GM19025 (cell line): ENCODE measurements at regions not wholly inside any gene's neighbourhood (a gene's known extent, or its start where the extent isn't known, plus 50 kb on each side); places are given as distances from the start of the nearest gene placed in this dataset.

Source experiments
- ATAC-seq: cut with Tn5 transposase; IDR thresholded peaks from one replicate; pipeline ENCODE4 v1.9.1; 2021; ENCODE audit warnings: mild to moderate bottlenecking, low read depth, moderate library complexity; ENCODE audit not compliant: unreplicated experiment

- no peak for ATAC-seq
Measured at GRCh38 chr10:1882728-1883127, 145.4 kb upstream of the ADARB2 start.

GRCh38 chr10:1882180-1882579, 144.9 kb upstream of the ADARB2 start:
- no peak for ATAC-seq

DNA sequence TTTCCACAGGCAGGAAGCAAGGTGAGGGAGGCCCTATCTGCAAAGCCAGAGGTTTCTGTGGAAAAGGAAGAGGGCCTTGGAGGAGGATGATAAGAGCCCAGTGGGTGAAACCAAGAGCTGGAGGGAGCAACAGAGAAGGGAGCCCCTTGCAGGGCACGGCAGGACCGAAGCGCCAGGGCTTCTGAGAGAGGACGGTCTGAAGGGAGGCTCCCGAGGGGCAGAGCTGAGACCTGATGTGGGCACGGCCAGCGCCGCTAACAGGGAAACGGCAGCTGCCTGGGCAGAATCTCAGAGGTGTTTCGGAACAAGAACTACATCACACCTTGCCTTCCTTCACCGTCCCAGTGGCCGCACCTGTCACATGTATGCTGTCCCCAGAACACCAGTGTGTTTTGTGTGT, 144.3 kb upstream of the ADARB2 start:
- no peak for ATAC-seq

- no peak for ATAC-seq
Measured at GRCh38 chr10:1874533-1874932, 137.2 kb upstream of the ADARB2 start.

DNA sequence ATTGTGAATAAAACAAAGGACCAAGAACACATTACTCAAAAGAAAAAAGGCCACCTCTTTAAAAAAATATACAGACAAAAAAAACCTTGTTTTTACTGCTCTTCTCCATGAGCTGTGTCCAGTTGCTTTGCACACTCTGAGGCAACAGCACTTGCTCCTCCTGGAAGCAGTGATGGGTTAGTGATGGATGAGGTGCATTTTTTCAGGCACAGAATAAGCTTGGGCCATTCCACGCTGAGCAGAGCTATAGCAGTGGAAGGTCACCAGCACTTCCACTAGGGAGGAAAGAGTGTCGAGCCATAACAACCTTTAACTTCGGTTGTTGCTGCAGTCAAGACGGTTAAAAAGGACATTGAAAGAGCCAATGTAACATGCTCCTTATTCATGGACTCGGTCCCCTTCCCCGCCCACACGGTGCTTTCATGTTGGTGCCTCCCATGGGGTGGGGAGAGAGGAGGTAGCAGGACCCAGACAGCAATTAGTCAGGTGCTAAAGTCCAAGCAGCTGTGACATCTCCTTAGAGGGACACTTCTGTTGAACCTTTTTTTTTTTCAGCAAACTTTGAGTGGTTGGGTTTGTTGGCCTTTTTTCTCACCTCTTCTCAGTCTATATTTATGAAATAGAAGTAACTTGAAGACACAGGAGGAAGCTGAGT, 136.5 kb upstream of the ADARB2 start:
- no peak for ATAC-seq

GRCh38 chr10:1872151-1872726, 134.9 kb upstream of the ADARB2 start:
- ATAC-seq = no peak

GRCh38 chr10:1870491-1870890, 133.2 kb upstream of the ADARB2 start:
- no peak for ATAC-seq

DNA sequence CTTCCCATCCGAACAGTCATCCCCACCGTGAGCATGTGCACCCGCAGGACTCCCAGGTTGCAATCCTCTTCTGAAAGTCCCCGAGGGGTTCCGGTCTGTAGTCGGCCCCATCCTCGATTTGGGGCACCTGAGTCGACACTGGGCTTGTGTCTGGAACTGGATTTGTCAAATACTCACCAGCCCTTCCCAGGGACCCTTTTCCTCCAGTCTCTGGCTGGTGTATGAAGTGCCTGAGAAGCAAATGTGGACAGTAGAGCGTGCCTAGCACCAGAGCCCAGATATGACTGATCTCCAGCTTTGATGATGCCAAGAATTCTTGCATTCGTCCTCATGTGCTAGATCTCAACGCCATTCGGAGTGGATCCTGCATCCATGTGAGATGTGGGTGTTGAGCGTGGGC, 132.5 kb upstream of the ADARB2 start:
- ATAC-seq = no peak

DNA sequence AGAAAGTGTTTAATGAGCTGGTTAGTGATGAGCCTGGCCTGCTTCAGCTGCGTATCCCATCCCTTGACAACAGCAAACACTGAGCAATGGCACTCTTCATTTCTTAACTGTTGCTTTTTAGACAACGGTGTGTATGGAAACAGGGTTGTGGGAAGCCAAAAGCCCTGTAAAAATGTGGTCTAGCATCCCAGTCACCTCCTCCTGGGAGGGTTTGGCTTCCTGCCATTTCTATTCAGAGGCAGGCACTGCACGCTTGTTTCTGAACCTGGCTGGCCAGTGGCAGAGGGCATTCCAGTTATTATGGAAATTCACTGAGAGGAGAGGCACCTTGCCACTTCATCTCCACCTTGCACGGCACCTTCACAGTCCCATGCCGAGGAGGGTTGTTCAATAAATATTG, 123.0 kb upstream of the ADARB2 start:
- ATAC-seq = no peak

DNA sequence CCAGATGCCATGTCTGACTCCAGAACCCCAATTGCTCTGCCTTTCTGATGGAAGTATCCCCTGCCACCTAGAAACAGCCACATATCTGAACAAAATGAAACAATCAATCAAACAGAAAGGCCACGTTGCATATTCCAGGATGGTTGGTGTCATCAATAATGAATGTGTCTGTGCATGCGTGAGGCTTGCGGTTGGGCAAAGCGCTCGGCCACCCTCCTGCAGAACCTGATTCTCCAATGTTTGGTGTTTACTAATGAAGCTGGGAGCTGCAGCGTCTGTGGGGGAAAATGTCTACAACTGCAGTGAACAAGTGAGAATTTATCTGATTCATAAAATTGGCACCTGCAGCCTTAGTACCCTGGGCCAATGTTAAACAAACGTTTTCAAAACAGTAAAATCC, 121.2 kb upstream of the ADARB2 start:
- ATAC-seq = no peak

DNA sequence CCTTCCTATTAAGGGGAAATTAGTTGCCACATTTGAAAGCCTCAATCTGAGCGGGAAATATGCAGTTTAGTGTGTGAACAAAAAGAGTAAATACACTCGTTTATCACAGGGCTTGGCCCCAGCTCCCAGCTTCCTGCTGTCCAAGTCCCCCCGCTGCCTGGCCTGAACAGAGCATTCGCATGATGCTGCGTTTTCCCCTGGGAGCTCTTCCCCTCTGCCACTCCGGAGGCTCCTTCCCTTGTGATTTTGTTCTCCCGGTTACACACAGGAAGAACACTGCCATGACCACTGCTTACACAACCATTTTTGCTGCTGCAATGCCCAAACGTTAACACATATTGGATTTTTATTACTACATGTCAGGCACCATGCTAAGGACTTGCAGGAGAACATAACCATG, 120.7 kb upstream of the ADARB2 start:
- ATAC-seq = no peak

- ATAC-seq = no peak
Measured at GRCh38 chr10:1855911-1856310, 118.6 kb upstream of the ADARB2 start.

- ATAC-seq = no peak
Measured at GRCh38 chr10:1854271-1854670, 116.9 kb upstream of the ADARB2 start.

GRCh38 chr10:1853801-1854200, 116.5 kb upstream of the ADARB2 start:
- no peak for ATAC-seq

DNA sequence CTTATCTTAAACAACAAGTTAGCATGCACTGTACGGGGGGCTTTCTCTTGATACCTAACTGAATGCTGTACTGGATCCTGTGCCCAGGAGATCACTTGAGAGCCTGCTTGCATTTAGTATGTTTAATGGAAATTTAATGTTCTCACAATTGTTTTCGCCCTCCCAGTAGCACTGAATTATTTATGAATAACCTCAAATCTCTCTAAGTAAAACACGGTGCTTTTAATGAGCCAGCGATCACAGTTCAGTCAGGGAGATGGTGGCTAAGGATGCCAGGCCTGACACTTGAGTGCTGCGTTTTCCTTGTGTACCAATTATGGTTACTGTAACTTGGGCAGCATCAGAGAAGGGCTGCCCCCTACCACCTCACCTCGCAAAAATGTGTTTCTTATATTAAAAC, 115.5 kb upstream of the ADARB2 start:
- no peak for ATAC-seq

- ATAC-seq = no peak
Measured at GRCh38 chr10:1851762-1852161, 114.4 kb upstream of the ADARB2 start.

DNA sequence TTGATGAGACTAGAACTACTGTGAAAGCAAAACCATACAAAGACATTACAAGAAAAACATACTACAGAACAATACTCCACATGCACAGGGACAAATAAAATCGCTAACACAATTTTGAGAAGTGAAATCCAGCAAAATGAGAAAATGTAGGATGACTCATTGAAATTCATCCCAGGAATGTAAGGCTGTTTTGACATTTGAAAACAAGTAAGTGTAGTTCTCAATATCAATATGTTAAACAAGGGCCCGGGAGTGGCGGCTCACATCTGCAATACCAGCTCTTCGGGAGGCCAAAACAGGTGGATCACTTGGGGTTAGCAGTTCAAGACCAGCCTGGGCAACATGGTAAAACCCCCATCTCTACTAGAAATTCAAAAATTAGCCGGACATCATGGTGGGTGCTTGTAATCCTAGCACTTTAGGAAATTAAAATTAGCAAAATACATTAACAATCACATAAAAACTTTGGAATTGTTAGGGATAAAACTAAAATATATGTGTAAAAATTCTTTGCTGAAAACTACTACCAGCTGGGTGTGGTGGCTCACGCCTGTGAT, 113.7 kb upstream of the ADARB2 start:
- no peak for ATAC-seq

- no peak for ATAC-seq
Measured at GRCh38 chr10:1847361-1847760, 110.0 kb upstream of the ADARB2 start.

DNA sequence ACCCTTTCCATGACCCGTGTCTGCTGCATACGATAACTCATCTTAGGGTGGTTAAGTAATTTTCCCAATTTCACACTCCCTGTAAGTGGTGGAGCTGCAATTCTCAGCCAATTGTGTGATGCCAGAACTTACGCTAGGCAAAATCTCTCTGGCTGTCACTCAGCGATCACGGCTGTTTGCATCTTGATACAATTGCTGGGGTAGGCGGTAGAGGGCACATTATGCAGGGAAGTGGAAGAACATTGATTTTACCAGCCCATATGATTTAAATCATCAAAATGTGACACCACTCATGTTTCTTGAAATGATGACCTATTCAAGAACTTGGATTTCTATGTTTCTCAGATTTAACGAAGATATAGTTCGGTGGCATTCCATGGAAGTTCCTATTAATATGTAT, 108.7 kb upstream of the ADARB2 start:
- no peak for ATAC-seq

DNA sequence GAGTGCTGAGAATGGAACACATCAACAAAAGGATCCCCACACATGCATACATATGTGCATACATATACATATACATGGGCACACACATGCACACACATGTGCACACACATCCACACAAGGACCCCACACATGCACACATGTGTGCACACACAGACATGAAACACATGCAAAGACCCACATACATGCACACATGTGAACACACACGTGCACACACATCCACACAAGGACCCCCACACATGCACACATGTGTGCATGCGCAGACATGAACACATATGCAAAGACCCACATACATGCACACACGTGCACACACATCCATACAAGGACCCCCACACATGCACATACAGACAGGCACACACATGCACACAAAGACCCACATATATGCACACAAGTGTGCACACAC, 104.4 kb upstream of the ADARB2 start:
- ATAC-seq = no peak

DNA sequence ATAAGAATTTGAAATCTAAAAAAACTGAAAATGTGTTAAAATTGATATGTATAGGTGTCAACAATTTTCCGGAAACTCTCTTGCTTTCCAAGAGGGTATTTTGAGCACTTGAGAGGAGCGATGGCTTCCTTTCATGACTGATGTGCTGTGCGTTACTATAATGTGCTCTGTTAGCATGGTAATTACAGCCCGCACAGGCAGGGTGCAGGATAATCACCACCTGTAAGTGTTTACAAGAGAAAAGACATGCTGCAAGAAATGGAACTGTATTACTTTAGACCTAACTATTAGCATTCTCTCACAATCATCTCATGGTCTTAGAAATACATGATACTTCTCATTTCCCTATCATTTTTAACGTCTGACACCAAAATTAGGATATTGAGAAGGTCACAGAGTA, 92.4 kb upstream of the ADARB2 start:
- no peak for ATAC-seq

DNA sequence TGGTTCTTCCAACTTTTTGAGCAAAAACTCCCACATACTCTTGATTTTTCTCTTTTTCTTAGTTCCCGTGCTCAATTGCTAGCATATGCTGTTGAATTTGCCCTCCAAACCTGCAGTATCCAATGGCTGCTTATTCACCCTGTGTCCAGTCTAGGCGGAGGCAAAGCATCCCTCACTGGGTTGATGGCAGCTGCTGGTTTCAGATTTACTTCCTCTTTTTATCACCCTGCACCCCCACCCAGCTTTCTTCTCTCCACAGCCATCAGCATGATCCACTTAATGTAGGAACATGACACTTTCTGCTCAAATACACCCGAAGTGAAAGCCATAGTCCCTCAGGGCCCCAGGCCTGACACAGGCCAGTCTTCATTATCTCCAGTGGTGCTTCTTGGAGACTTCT, 87.6 kb upstream of the ADARB2 start:
- ATAC-seq = no peak
